Ishikawa (cell line): ENCODE measurements at regions not wholly inside any gene's neighbourhood (a gene's known extent, or its start where the extent isn't known, plus 50 kb on each side); places are given as distances from the start of the nearest gene placed in this dataset.

Experiments used
- CEBPB ChIP-seq: IDR thresholded peaks from 2 replicates; pipeline ENCODE4 v1.6.1; 2012
- CREB1 ChIP-seq: IDR thresholded peaks from 2 replicates; pipeline ENCODE4 v1.6.1; 2012; ENCODE audit warnings: low read depth
- EGR1 ChIP-seq: IDR thresholded peaks from 2 replicates; pipeline ENCODE4 v1.6.1; 2012
- EP300 ChIP-seq: IDR thresholded peaks from 2 replicates; pipeline ENCODE4 v1.6.1; 2012; ENCODE audit warnings: borderline replicate concordance
- RAD21 ChIP-seq: IDR thresholded peaks from 2 replicates; pipeline ENCODE4 v1.6.1; 2012; ENCODE audit warnings: low read depth
- TAF1 ChIP-seq: IDR thresholded peaks from 2 replicates; pipeline ENCODE4 v1.6.1; 2012; ENCODE audit warnings: low read depth, mild to moderate bottlenecking
- TCF12 ChIP-seq: IDR thresholded peaks from 2 replicates; pipeline ENCODE4 v1.6.1; 2012; ENCODE audit warnings: low read depth
- TEAD4 ChIP-seq: IDR thresholded peaks from 2 replicates; pipeline ENCODE4 v1.6.1; 2012
- USF1 ChIP-seq: IDR thresholded peaks from 2 replicates; pipeline ENCODE4 v1.6.1; 2012
- YY1 ChIP-seq: IDR thresholded peaks from 2 replicates; pipeline ENCODE4 v1.6.1; 2012; ENCODE audit warnings: low read depth
- ZBTB7A ChIP-seq: IDR thresholded peaks from 2 replicates; pipeline ENCODE4 v1.6.1; 2012; ENCODE audit warnings: low read depth
- TF ChIP-seq, protein P1 (sequence below): IDR thresholded peaks from 2 replicates; pipeline ENCODE4 v1.6.1; 2012; ENCODE audit warnings: low read depth, mild to moderate bottlenecking
- TF ChIP-seq, protein P2 (sequence below): IDR thresholded peaks from 2 replicates; pipeline ENCODE4 v1.6.1; 2012

- TF ChIP-seq EP300: no peak
- TF ChIP-seq, protein P1, sequence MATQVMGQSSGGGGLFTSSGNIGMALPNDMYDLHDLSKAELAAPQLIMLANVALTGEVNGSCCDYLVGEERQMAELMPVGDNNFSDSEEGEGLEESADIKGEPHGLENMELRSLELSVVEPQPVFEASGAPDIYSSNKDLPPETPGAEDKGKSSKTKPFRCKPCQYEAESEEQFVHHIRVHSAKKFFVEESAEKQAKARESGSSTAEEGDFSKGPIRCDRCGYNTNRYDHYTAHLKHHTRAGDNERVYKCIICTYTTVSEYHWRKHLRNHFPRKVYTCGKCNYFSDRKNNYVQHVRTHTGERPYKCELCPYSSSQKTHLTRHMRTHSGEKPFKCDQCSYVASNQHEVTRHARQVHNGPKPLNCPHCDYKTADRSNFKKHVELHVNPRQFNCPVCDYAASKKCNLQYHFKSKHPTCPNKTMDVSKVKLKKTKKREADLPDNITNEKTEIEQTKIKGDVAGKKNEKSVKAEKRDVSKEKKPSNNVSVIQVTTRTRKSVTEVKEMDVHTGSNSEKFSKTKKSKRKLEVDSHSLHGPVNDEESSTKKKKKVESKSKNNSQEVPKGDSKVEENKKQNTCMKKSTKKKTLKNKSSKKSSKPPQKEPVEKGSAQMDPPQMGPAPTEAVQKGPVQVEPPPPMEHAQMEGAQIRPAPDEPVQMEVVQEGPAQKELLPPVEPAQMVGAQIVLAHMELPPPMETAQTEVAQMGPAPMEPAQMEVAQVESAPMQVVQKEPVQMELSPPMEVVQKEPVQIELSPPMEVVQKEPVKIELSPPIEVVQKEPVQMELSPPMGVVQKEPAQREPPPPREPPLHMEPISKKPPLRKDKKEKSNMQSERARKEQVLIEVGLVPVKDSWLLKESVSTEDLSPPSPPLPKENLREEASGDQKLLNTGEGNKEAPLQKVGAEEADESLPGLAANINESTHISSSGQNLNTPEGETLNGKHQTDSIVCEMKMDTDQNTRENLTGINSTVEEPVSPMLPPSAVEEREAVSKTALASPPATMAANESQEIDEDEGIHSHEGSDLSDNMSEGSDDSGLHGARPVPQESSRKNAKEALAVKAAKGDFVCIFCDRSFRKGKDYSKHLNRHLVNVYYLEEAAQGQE: no peak
- TF ChIP-seq USF1: no peak
- TF ChIP-seq TAF1: no peak
- TF ChIP-seq EGR1: no peak
- TF ChIP-seq TCF12: no peak
- TF ChIP-seq RAD21: no peak
- TF ChIP-seq, protein P2, sequence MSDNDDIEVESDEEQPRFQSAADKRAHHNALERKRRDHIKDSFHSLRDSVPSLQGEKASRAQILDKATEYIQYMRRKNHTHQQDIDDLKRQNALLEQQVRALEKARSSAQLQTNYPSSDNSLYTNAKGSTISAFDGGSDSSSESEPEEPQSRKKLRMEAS: no peak
- TF ChIP-seq YY1: no peak
- TF ChIP-seq CEBPB: no peak
- TF ChIP-seq CREB1: no peak
- TF ChIP-seq TEAD4: no peak
- TF ChIP-seq ZBTB7A: no peak
These were observed 225.8 kb downstream of the ETS1 start for GRCh38 chr11:128361451-128362020.
